GM21515 (cell line): ENCODE measurements at regions not wholly inside any gene's neighbourhood (a gene's known extent, or its start where the extent isn't known, plus 50 kb on each side); places are given as distances from the start of the nearest gene placed in this dataset.
"Not testable (repeated sequence)": the region's sequence is repeated elsewhere in the genome, so short reads cannot be mapped to it uniquely, and the experiment has no call there.

ENCODE experiments used
- ATAC-seq: cut with Tn5 transposase; IDR thresholded peaks from one replicate; pipeline ENCODE4 v1.9.1; 2021; ENCODE audit not compliant: unreplicated experiment

- ATAC-seq: not testable (repeated sequence)
Observed at GRCh38 chr13:86253497-86253896, 454.3 kb upstream of the SLITRK6 start.

DNA sequence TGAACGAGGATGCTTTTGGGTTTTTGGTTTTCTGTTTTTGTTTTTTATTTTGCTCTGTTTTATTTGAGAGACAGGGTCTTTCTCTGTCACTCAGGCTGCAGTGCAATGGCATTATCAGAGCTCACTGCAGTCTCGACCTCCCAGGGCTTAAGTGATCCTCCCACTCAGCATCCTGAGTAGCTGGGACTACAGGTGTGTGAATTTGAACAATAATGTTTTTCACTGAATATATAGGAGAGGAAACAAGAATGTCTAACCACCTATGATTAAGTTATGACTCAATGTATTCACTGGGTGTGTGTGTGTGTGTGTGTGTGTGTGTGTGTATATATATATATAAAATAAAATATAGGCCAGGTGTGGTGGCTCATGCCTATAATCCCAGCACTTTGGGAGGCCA, 456.6 kb upstream of the SLITRK6 start:
- not testable (repeated sequence) for ATAC-seq

DNA sequence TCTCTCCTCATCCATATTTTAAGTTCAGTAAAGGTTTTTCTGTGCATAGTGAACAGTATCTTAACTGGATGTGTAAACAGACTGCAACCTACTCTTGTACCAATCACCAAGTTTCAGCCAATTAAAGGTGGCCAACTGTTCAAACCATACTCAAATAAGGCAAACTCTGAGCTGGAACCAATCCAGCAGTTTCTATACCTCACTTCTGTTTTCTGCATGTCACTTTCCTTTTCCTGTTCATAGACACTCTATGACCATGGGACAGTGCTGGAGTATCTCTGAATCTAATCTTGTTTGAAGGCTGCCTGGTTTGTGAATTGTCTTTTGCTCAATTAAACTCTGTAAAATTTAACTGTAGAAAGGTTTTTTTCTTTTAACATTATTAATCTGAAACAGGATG, 470.3 kb upstream of the SLITRK6 start:
- ATAC-seq: no peak

- ATAC-seq: no peak
Observed at GRCh38 chr13:86282442-86282841, 483.2 kb upstream of the SLITRK6 start.

DNA sequence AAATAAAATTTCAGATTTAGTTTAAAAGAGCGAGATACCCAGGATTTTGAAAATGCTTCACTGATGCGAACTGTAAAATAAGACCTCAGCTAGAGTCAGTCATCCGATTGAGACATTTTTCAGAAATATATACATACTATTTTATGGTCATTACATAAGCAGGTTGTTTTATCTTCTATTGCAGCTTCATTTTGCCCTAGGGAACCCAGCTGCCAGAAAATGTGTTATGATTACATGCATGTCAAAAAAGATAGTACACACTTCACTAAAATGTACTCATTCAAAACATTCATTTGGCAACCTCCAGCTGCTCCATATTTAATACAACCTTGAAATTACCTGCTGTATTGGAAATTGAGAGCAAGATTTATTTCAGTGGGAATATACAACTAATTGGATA, 483.8 kb upstream of the SLITRK6 start:
- ATAC-seq: no peak

GRCh38 chr13:86298725-86299124, 499.5 kb upstream of the SLITRK6 start:
- no peak for ATAC-seq

GRCh38 chr13:86299128-86299527, 499.9 kb upstream of the SLITRK6 start:
- no peak for ATAC-seq

DNA sequence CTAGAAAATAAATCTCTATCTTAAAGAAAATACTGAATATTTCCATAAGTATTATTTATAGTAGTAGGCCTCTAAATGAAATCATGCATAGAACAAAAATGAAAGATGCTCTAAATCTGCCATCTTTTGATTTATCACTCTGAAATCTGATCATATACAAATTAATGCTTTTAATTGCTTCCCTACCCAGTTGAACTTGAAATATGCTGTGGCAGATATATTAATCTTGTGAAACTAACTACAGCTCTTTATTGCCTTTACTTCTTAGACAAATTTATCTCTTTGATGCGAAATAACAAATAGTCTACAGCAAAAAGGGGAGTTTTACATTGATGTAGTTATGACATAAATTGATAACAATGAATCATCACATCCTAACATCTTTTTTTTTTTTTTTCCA, 510.7 kb upstream of the SLITRK6 start:
- no peak for ATAC-seq

DNA sequence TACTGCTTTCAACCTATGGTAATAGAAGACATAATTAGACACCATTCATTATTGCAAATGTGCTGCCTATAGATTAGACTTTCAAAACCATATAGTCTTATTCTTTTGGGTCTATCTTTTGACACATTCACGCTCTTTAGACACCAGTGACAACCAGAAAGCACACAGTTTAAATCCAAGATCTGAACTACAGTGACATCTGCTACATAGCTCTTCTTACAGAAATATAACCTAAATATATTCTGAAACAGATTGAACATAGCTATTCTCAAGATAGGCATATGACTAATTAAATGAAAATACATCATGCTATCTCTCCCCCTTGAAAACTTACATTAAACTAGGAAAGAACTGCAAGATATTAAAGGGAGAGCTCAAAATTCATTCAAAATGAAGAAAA, 514.2 kb upstream of the SLITRK6 start:
- no peak for ATAC-seq

DNA sequence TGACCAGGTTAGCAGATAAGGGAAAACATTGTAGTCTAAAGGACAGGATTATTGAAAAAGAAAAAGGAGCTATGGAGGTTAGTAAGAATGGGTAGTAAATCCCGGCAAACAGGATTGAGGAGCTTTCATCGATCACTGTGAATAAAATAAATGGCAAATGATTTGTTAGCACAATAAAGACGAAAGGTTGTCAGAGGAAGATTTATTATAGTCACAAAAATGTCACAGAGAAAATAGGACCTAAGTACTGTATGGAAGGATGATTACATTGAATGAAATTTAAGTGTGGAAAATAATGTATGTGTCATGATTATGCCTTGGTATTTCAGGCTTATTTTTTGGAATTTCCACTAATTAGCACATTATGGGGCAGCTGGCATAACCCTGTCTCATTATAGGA, 519.2 kb upstream of the SLITRK6 start:
- ATAC-seq: no peak

DNA sequence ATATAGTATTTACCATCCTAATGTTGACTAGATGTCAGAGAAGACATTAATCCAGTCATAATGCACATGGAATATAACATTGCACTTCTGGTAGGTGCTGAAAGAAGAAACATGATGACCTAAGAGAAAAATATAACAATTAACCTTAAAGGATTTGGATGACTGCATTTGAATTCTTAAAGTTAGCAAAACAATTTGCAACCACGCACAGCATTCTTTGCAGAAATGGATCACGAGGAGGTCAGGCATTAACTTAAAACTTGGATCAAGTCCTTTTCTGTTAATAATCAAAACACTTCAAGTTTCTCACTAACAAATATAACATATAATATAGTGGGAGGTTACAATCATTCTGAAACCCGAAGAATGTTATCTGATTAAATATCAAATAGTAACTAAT, 525.0 kb upstream of the SLITRK6 start:
- ATAC-seq: no peak

GRCh38 chr13:86355301-86355700, 556.1 kb upstream of the SLITRK6 start:
- no peak for ATAC-seq

DNA sequence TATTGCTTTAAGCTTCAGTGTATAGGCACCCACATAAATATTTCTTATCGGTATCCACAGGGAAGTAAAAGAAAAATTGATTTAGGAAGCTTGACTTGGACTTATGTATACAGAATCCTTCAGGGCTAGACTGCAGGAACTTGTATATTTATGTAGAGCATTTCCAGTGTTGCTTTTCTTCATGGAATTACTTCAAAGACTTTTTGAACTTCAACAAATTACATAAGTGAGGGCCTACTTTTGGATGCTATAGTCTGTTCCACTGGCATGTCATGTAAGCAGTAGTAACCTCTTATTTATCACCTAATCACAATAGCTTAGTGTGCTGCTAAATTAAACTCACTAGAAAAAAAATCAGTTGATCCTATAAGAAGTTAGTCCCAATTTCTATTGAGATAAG, 557.9 kb upstream of the SLITRK6 start:
- ATAC-seq: no peak

DNA sequence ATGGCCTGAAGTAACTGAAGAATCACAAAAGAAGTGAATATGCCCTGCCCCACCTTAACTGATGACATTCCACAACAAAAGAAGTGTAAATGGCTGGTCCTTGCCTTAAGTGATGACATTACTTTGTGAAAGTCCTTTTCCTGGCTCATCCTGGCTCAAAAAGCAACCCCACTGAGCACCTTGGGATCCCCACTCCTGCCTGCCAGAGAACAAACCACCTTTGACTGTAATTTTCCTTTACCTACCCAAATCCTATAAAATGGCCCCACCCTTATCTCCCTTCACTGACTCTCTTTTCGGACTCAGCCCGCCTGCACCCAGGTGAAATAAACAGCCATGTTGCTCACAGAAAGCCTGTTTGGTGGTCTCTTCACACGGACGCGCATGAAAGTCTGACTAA, 564.5 kb upstream of the SLITRK6 start:
- ATAC-seq: not testable (repeated sequence)

DNA sequence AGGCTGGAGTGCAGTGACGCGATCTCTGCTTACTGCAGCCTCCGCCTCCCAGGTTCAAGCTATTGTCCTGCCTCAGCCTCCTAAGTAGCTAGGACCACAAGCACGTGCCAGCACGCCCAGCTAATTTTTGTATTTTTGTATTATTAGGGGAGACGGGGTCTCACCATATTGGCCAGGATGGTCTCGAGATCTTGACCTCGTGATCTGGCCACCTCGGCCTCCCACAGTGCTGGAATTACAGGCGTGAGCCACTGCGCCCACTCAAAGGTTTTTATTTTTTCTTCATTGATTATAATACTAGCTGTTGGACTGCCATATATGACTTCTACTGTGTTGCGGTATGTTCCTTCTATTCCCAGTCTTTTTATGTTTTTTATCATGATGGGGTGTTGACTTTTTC, 569.7 kb upstream of the SLITRK6 start:
- no peak for ATAC-seq

DNA sequence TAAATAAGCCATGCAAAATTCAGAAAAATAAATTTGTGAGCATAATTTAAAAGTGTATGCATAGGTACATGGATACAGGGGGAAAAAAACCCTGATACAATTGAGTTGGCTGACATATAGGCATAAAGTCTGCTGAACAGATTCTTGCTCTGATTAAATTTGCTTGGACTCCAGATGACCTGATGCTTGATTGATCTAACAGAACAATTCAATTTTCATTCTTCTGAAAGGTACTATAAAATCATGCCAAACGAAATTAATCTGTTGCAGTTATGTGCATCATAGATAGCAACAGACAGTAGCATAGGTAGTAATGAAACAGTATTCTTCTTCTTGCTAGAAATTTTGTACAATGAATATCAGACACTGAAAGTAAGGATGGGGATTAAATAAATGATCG, 578.2 kb upstream of the SLITRK6 start:
- no peak for ATAC-seq

GRCh38 chr13:86378628-86379027, 579.4 kb upstream of the SLITRK6 start:
- ATAC-seq: no peak

GRCh38 chr13:86383151-86383550, 583.9 kb upstream of the SLITRK6 start:
- no peak for ATAC-seq

DNA sequence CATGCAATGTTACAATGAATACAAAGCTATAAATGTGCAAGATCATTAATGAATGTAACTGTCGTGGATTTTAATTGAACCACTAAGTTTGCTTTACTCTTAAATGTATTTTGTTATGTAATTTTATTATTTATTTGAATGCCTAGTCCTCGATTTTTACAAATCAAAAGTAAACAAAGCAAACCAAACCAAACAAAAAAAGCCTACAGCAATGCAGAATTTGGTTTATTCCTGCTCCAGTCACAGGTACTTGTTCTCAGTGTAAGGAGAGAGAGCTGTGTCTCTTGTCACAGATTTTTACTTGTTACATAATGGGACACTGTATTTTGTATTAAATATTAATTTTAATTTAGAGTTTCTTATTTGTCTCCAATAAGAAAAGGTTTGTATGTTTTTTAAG, 584.3 kb upstream of the SLITRK6 start:
- ATAC-seq: no peak

DNA sequence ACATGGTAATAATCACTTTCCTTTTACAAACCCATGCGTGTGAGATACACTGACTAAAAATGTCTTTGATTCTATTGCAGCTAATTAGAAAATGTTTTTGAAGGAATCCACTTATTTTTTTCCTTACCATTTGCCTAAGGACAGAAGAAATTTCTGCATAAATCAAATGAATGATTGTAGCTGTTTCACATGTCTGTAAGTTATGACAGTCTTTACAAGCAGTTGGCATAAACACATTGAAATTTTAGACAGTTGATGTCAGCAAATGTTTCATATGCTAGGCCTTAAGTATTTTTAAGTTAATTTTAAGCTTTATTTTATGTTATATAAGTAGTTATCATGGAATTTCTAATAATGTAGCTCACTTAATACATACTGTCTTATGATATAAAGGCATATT, 598.4 kb upstream of the SLITRK6 start:
- ATAC-seq: no peak

GRCh38 chr13:86399572-86399971, 600.4 kb upstream of the SLITRK6 start:
- ATAC-seq: no peak

- ATAC-seq: no peak
Observed at GRCh38 chr13:86402500-86402899, 603.3 kb upstream of the SLITRK6 start.

DNA sequence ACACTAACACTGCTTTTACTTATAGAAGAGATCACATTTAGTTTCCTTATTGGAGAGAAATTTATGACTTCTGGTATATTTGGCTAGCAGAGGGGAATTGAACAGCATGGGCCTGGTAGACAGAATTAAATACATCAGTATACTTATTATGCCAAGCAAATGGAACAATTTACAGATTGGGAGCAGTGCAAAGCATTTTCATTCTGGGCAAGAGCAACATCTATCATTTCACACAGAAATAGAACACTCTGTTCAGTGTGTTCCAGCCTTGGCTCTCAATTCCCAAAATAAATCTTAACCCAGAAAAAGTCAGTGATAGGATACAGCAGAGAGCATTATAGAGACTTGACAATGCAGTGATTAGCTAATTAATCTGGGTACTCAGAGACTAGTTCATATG, 604.0 kb upstream of the SLITRK6 start:
- ATAC-seq: no peak
